GM12878 (cell line): ENCODE measurements at regions not wholly inside any gene's neighbourhood (a gene's known extent, or its start where the extent isn't known, plus 50 kb on each side); places are given as distances from the start of the nearest gene placed in this dataset.

Source experiments
- ATAC-seq: fragments of 200-7000 bp; cut with Tn5 transposase; 3 replicates; pipeline ENCODE4 v1.9.1; 2020; ENCODE audit warnings: mild to moderate bottlenecking, moderate library complexity
- BruUV-seq: library from RNA; stranded (reverse); fragments of 400-500 nt; replicated peaks from 2 replicates; lab custom pipeline; 2021; lab: Mats Ljungman, UMichigan
- CTCF ChIA-PET: fragments of 300-600 bp; sonication (Branson Sonifier 250); formaldehyde crosslinking; extraction: SDS; loops from one replicate; lab custom pipeline; 2021; ENCODE audit warnings: inconsistent platforms; lab: Yijun Ruan, JAX
- POLR2A ChIA-PET: fragments of 350-600 bp; formaldehyde crosslinking; extraction: SDS; loops from one replicate; lab custom pipeline; 2021; ENCODE audit warnings: inconsistent platforms; lab: Charles Lee
- RAD21 ChIA-PET: fragments of 300-600 bp; sonication (Branson Sonifier 250); formaldehyde crosslinking; loops from one replicate; lab custom pipeline; 2023; ENCODE audit warnings: antibody characterized with exemption; ENCODE audit not compliant: unreplicated experiment; lab: Charles Lee
- SMC1A ChIA-PET: fragments of 300-600 bp; sonication (Branson Sonifier 250); formaldehyde crosslinking; loops from one replicate; lab custom pipeline; 2023; ENCODE audit not compliant: unreplicated experiment, uncharacterized antibody; lab: Charles Lee
- DNase-seq: peaks from one replicate; pipeline ENCODE4 v3.0.0-alpha.2; 2011; ENCODE audit warnings: low read depth, low spot score
- FAIRE-seq: peaks from 3 replicates; lab custom pipeline; 2011; peaks lifted over from hg19 to GRCh38; lab: Jason Lieb, UNC
- H2AFZ ChIP-seq: 2 replicates; pipeline ENCODE4 v1.6.0; 2011; ENCODE audit warnings: low read depth, low read length, control low read depth; ENCODE audit not compliant: control insufficient read depth
- H3K27ac ChIP-seq: 2 replicates; pipeline ENCODE4 v1.5.1; 2011; ENCODE audit warnings: control low read depth; ENCODE audit not compliant: control insufficient read depth, insufficient read depth
- H3K27me3 ChIP-seq, 2 experiments: replicated peaks in 1 of 2; 2 replicates each; pipeline versions ENCODE4 v1.6.0 to v1.6.1; 2011; ENCODE audit warnings: low read length in 1 of 2; ENCODE audit not compliant: control insufficient read depth in 2 of 2, insufficient read depth in 2 of 2
- H3K36me3 ChIP-seq, 2 experiments: 2 replicates each; pipeline ENCODE4 v1.5.1; 2011; ENCODE audit warnings: low read length in 1 of 2; ENCODE audit not compliant: control insufficient read depth in 2 of 2, insufficient read depth in 2 of 2
- H3K4me1 ChIP-seq: 2 replicates; pipeline ENCODE4 v1.6.1; 2011; ENCODE audit warnings: mild to moderate bottlenecking, low read length, moderate library complexity, mixed read lengths; ENCODE audit not compliant: control insufficient read depth, insufficient read depth
- H3K4me2 ChIP-seq: 2 replicates; pipeline ENCODE4 v1.6.0; 2011; ENCODE audit warnings: control low read depth; ENCODE audit not compliant: control insufficient read depth, insufficient read depth
- H3K4me3 ChIP-seq: fragments of 200-600 bp; sonication (generic); 2 replicates; pipeline ENCODE4 v1.5.1; 2016
- H3K79me2 ChIP-seq: 2 replicates; pipeline ENCODE4 v1.6.0; 2011; ENCODE audit warnings: low read length; ENCODE audit not compliant: control insufficient read depth, insufficient read depth
- H3K9ac ChIP-seq: 2 replicates; pipeline ENCODE4 v1.8.0; 2011; ENCODE audit warnings: low read length, control low read depth, mixed read lengths; ENCODE audit not compliant: control insufficient read depth, insufficient read depth
- H3K9me3 ChIP-seq: replicated peaks from 3 replicates; pipeline ENCODE4 v1.5.1; 2011; ENCODE audit warnings: mild to moderate bottlenecking, low read length; ENCODE audit not compliant: control insufficient read depth, insufficient read depth
- H4K20me1 ChIP-seq: 2 replicates; pipeline ENCODE4 v1.6.0; 2011; ENCODE audit not compliant: control insufficient read depth, insufficient read depth
- ETV6 ChIP-seq, 2 experiments: fragments of 450-650 bp in 1 of 2; IDR thresholded peaks in 1 of 2; conservative IDR thresholded peaks in 1 of 2; 2 replicates each; pipeline ENCODE4 v1.6.1; 2014; ENCODE audit warnings: antibody characterized with exemption in 1 of 2, borderline replicate concordance in 1 of 2, low read depth in 1 of 2, mild to moderate bottlenecking in 1 of 2, moderate library complexity in 1 of 2
- FOS ChIP-seq: IDR thresholded peaks from 3 replicates; pipeline ENCODE4 v1.6.1; 2011; ENCODE audit warnings: borderline replicate concordance; ENCODE audit not compliant: insufficient read length; ENCODE audit errors: extremely low read depth
- HDGF ChIP-seq: fragments of 450-650 bp; IDR thresholded peaks from 2 replicates; pipeline ENCODE4 v1.6.1; 2016; ENCODE audit warnings: antibody characterized with exemption
- IRF4 ChIP-seq: IDR thresholded peaks from 2 replicates; pipeline ENCODE4 v1.6.1; 2011; ENCODE audit warnings: low read depth, low read length
- MXI1 ChIP-seq: fragments of 150-350 bp; IDR thresholded peaks from 2 replicates; pipeline ENCODE4 v1.6.1; 2011; ENCODE audit warnings: low read depth, mild to moderate bottlenecking, inconsistent platforms, low read length, improper control_type of control experiment
- NBN ChIP-seq: fragments of 450-650 bp; IDR thresholded peaks from 2 replicates; pipeline ENCODE4 v1.6.1; 2016
- NR2F1 ChIP-seq: fragments of 450-650 bp; conservative IDR thresholded peaks from 2 replicates; pipeline ENCODE4 v1.6.1; 2017; ENCODE audit warnings: mild to moderate bottlenecking
- POLR2AphosphoS2 ChIP-seq: IDR thresholded peaks from 2 replicates; pipeline ENCODE4 v1.6.1; 2011; ENCODE audit warnings: low read depth, mild to moderate bottlenecking, low read length, improper control_type of control experiment, moderate library complexity
- POU2F2 ChIP-seq: IDR thresholded peaks from 3 replicates; pipeline ENCODE4 v1.6.1; 2011; ENCODE audit warnings: low read depth, mild to moderate bottlenecking, low read length, borderline replicate concordance
- YBX1 ChIP-seq: fragments of 450-650 bp; IDR thresholded peaks from 2 replicates; pipeline ENCODE4 v1.6.1; 2016; ENCODE audit warnings: antibody characterized with exemption
- ZNF274 ChIP-seq: IDR thresholded peaks from one replicate; pipeline ENCODE4 v1.8.0; 2011; ENCODE audit not compliant: insufficient read length, insufficient read depth
- ZZZ3 ChIP-seq: IDR thresholded peaks from 2 replicates; pipeline ENCODE4 v1.6.1; 2011; ENCODE audit warnings: low read depth; ENCODE audit not compliant: control insufficient read depth, insufficient read length
- WGBS: methylation state at CpG from one replicate; pipeline ENCODE4 v1.1.6; 2016; ENCODE audit warnings: low lambda C conversion rate; ENCODE audit not compliant: insufficient replicate concordance, insufficient coverage; ENCODE audit errors: missing lambda C conversion rate; 5-methylcytosine and 5-hydroxymethylcytosine counted together
- in situ Hi-C: fragments of 300-500 bp; cut with MboI; formaldehyde crosslinking; loops from 9 replicates; pipeline ENCODE4 v1.14.3; 2018; ENCODE audit warnings: mixed read lengths
- intact Hi-C: fragments of 100-400 bp; cut with micrococcal nuclease; formaldehyde crosslinking; loops from one replicate; pipeline ENCODE4 v1.14.2; 2022; ENCODE audit not compliant: unreplicated experiment
- TF ChIP-seq, protein P1 (sequence below): fragments of 450-650 bp; IDR thresholded peaks from 2 replicates; pipeline ENCODE4 v1.6.1; 2016; ENCODE audit warnings: mild to moderate bottlenecking
- TF ChIP-seq, protein P2 (sequence below): fragments of 450-650 bp; IDR thresholded peaks from 2 replicates; pipeline ENCODE4 v1.6.1; 2017; ENCODE audit warnings: mild to moderate bottlenecking
- TF ChIP-seq, protein P3 (sequence below): fragments of 450-650 bp; IDR thresholded peaks from 2 replicates; pipeline ENCODE4 v1.6.1; 2018; ENCODE audit warnings: borderline replicate concordance, mild to moderate bottlenecking; ENCODE audit not compliant: partially characterized antibody
- TF ChIP-seq, protein P4 (sequence below): fragments of 450-650 bp; formaldehyde crosslinking; IDR thresholded peaks from 2 replicates; pipeline ENCODE4 v1.4.0; 2022; ENCODE audit warnings: mild to moderate bottlenecking, moderate library complexity

DNA sequence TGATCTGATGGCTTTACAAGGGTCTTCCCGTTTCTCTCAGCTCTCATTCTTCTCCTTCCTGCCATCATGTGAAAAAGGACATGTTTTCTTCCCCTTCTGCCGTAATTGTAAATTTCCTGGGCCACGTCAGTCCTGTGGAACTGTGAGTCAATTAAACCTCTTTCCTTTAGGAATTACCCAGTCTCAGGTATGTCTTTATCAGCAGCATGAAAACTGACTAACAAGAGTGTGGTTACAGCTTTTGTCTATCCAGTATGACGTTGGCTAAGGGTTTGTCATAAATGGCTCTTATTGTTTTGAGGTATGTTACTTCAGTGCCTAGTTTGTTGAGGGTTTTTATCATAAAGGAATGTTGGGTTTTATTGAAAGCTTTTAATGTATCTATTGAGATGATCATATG lies 501.6 kb downstream of the CAAP1 start:
- ChIA-PET RAD21 (no interaction called here), POLR2A (no interaction called here), SMC1A (no interaction called here), CTCF (no interaction called here)
- ATAC-seq, result no peak
- Histone ChIP-seq H3K4me1 (no peaks in the 10 kb centered on the region), H3K9ac (no peak overlapping the region), H3K9me3 (no peaks in the 10 kb centered on the region; the same call in 2 of the 3 replicates), H4K20me1 (no peaks in the 10 kb centered on the region), H3K36me3 (no peaks in the 10 kb centered on the region), H3K4me2 (no peak overlapping the region), H3K27me3 (no peaks in the 10 kb centered on the region), H2AFZ (no peak overlapping the region), H3K79me2 (no peaks in the 10 kb centered on the region), H3K4me3 (no peak overlapping the region), H3K27ac (no peak overlapping the region)
- BruUV-seq, result no TSS peak
- intact Hi-C loops, result no loop called here
- FAIRE-seq, result no peak
- in situ Hi-C loops, result no loop called here
- no peak for DNase-seq
- WGBS, result 2% methylated on average over 4 of the region's 4 CpGs
- TF ChIP-seq POU2F2, result no peak
- TF ChIP-seq NBN, result no peak
- TF ChIP-seq, protein P1, sequence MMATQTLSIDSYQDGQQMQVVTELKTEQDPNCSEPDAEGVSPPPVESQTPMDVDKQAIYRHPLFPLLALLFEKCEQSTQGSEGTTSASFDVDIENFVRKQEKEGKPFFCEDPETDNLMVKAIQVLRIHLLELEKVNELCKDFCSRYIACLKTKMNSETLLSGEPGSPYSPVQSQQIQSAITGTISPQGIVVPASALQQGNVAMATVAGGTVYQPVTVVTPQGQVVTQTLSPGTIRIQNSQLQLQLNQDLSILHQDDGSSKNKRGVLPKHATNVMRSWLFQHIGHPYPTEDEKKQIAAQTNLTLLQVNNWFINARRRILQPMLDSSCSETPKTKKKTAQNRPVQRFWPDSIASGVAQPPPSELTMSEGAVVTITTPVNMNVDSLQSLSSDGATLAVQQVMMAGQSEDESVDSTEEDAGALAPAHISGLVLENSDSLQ, result no peak
- no peak for TF ChIP-seq IRF4
- no peak for TF ChIP-seq YBX1
- TF ChIP-seq, protein P2, sequence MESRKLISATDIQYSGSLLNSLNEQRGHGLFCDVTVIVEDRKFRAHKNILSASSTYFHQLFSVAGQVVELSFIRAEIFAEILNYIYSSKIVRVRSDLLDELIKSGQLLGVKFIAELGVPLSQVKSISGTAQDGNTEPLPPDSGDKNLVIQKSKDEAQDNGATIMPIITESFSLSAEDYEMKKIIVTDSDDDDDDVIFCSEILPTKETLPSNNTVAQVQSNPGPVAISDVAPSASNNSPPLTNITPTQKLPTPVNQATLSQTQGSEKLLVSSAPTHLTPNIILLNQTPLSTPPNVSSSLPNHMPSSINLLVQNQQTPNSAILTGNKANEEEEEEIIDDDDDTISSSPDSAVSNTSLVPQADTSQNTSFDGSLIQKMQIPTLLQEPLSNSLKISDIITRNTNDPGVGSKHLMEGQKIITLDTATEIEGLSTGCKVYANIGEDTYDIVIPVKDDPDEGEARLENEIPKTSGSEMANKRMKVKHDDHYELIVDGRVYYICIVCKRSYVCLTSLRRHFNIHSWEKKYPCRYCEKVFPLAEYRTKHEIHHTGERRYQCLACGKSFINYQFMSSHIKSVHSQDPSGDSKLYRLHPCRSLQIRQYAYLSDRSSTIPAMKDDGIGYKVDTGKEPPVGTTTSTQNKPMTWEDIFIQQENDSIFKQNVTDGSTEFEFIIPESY, result no peak
- TF ChIP-seq, protein P3, sequence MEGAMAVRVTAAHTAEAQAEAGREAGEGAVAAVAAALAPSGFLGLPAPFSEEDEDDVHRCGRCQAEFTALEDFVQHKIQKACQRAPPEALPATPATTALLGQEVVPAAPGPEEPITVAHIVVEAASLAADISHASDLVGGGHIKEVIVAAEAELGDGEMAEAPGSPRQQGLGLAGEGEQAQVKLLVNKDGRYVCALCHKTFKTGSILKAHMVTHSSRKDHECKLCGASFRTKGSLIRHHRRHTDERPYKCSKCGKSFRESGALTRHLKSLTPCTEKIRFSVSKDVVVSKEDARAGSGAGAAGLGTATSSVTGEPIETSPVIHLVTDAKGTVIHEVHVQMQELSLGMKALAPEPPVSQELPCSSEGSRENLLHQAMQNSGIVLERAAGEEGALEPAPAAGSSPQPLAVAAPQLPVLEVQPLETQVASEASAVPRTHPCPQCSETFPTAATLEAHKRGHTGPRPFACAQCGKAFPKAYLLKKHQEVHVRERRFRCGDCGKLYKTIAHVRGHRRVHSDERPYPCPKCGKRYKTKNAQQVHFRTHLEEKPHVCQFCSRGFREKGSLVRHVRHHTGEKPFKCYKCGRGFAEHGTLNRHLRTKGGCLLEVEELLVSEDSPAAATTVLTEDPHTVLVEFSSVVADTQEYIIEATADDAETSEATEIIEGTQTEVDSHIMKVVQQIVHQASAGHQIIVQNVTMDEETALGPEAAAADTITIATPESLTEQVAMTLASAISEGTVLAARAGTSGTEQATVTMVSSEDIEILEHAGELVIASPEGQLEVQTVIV, result no peak
- TF ChIP-seq ETV6 (conservative IDR thresholded peaks at IDR 0.05 in 1 of 2, IDR thresholded peaks at IDR 0.05 in 1 of 2; ENCODE audit: borderline replicate concordance in 1 of 2, low read depth in 1 of 2), result no peak
- no peak for TF ChIP-seq ZNF274
- TF ChIP-seq HDGF, result no peak
- TF ChIP-seq, protein P4, sequence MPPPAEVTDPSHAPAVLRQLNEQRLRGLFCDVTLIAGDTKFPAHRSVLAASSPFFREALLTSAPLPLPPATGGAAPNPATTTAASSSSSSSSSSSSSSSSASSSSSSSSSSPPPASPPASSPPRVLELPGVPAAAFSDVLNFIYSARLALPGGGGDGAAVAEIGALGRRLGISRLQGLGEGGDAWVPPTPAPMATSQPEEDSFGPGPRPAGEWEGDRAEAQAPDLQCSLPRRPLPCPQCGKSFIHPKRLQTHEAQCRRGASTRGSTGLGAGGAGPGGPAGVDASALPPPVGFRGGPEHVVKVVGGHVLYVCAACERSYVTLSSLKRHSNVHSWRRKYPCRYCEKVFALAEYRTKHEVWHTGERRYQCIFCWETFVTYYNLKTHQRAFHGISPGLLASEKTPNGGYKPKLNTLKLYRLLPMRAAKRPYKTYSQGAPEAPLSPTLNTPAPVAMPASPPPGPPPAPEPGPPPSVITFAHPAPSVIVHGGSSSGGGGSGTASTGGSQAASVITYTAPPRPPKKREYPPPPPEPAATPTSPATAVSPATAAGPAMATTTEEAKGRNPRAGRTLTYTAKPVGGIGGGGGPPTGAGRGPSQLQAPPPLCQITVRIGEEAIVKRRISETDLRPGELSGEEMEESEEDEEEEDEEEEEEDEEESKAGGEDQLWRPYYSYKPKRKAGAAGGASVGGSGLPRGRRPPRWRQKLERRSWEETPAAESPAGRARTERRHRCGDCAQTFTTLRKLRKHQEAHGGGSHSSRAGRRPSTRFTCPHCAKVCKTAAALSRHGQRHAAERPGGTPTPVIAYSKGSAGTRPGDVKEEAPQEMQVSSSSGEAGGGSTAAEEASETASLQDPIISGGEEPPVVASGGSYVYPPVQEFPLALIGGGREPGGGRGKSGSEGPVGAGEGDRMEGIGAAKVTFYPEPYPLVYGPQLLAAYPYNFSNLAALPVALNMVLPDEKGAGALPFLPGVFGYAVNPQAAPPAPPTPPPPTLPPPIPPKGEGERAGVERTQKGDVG (CRISPR knock-in tag), result no peak
- no peak for TF ChIP-seq ZZZ3
- TF ChIP-seq FOS, result no peak
- TF ChIP-seq POLR2AphosphoS2, result no peak
- TF ChIP-seq MXI1, result no peak
- no peak for TF ChIP-seq NR2F1
